ENCODE measurements at regions not wholly inside any gene's neighbourhood (a gene's known extent, or its start where the extent isn't known, plus 50 kb on each side); places are given as distances from the start of the nearest gene placed in this dataset.

- POLR2A ChIA-PET = no interaction called here
- CTCF ChIA-PET = interaction anchor here (0.9 kb wide), 1 partner anchor 131 kb away, joined by 3 read pairs; no protein-coding TSS in a partner anchor
Observed at GRCh38 chr10:42997151-42997848, 79.6 kb upstream of the RET start.

GRCh38 chr10:42997849-42998165 is 79.1 kb upstream of the RET start:
- ChIA-PET POLR2A (no interaction called here), CTCF (no interaction called here)

DNA sequence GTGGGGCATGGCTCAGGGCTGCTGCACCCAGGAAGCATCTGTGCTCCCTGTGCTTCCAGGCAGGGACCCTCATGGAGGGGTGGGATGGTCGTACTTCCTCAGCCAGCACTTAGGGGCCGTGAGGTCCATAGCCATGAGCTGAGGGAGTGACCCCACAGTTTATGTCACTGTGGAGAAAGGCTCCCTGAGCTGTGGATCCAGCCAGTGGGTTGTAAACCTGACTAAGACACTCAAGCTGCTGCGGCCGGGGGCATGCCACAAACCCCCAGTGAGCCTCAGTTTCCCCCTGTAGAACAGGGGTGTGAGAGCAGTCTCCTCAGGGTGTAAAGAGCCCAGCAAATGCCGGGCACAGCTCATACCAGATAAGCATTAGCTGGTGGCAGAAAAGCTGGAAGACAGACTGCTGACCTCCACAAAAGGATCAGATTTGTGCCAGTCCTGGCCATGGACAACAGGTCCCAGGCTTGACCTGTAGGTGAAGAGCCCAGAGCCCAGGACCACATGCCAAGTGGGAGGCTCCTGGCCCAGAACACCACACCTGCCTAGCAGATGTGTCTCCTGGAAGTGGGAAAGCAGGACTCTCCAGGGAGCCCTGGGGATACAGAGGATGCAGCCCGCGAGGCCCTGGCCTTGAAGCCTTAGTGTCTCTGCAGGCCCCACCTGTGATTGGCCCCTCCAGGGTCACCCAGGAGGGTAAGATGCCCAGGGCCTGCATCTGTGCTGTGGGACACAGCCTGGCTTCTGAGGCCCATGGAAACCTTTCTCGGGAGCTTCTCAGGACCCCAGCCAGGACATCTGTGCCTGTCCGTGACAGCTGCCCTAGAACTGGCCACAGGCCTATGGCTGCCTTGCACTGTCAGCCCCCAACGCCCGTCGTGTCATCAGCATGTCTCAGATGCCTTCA is 78.1 kb upstream of the RET start:
- CTCF ChIA-PET = no interaction called here
- POLR2A ChIA-PET = no interaction called here

GRCh38 chr10:42999385-43000020 is 77.4 kb upstream of the RET start:
- ChIA-PET POLR2A (no interaction called here), CTCF (no interaction called here)

DNA sequence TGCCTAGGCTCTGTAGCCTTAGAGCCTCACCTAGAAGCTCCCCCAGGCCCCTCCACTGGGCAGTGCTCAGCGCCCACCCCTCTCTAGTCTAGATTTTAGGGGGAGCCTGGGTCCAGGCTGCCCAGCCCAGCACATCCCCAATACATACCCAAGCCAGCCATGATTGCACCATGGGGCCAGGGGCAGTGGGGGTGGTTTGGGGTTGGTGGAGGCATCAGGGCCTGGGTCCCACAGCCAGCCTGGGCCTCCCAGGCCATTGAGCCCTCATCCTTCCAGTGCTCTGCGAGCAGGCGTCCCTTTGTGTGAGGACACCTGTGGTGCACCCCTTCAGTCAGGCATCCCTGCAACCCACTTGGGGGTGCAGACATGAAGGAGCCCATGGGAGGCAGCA is 76.9 kb upstream of the RET start:
- CTCF ChIA-PET = no interaction called here
- POLR2A ChIA-PET = no interaction called here

- POLR2A ChIA-PET = no interaction called here
- CTCF ChIA-PET = no interaction called here
Observed at GRCh38 chr10:43000651-43001426, 76.0 kb upstream of the RET start.

- POLR2A ChIA-PET = no interaction called here
- CTCF ChIA-PET = no interaction called here
Observed at GRCh38 chr10:43001427-43001795, 75.5 kb upstream of the RET start.

DNA sequence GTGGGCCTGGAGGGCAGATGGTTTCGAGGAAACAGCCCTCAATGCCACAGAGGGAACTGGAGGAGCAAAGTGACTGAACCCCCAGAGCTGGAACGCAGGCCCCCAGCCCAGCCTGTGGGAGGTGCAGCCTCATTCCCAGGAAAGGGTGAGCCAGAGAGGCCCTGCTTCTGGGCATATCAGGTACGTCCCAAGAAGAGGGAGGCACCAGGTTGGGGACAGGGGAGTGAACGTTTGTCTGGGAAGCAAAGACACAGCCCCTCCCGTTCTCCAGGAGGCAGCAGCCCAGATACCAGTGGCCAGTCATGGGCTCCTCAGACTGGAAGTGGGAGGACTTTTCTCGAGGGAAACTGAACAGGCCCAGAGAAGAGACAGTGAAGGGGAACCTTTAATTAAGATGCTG is 74.3 kb upstream of the RET start:
- CTCF ChIA-PET = no interaction called here

DNA sequence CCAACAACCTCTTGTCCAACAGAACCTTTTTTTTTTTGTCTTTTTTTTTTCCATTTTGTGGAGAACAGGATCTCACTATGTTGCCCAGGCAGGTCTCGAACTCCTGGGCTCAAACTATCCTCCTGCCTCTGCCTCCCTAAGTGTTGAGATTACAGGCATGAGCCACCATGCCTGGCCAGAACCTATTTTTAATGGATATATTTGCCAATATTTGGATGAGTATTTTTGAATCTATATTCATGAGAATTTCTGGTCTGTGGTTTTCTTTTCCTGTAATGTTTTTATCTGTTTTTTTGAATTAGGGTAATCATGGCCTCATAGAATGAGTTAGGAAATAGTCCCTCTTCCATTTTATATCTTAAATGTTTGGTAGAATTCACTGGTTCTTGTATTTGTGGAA is 70.4 kb upstream of the RET start:
- POLR2A ChIA-PET = no interaction called here
- CTCF ChIA-PET = no interaction called here

More for the DNA sequence above, 74.3 kb upstream of the RET start:
- POLR2A ChIA-PET = no interaction called here

- POLR2A ChIA-PET = no interaction called here
- CTCF ChIA-PET = no interaction called here
Observed at GRCh38 chr10:43012578-43012977, 64.3 kb upstream of the RET start.

GRCh38 chr10:43013065-43013464 is 63.8 kb upstream of the RET start:
- POLR2A ChIA-PET = no interaction called here
- CTCF ChIA-PET = no interaction called here

DNA sequence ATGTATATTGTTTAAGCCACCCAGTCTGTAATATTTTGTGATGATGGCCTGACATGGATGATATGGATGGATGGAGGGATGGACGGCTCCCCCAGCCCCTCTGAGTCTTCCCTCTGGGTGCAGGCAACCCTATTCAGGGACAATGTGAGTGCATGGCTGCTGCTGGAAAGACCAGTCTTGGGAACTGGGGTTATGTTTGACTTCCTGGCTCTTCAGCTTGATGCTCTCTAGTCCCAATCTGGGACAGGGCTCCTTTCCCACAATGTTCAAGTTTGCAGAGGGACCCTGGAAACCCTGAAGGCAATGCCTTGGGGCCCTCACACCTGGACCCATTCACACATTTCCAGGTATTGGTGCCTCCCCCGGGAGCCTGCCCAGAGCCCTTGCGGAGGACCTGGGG is 52.3 kb upstream of the RET start:
- CTCF ChIA-PET = no interaction called here
- POLR2A ChIA-PET = no interaction called here

- POLR2A ChIA-PET = no interaction called here
Observed at GRCh38 chr10:43024942-43025700, 51.7 kb upstream of the RET start.

GRCh38 chr10:43026039-43026973 is 50.6 kb upstream of the RET start:
- ChIA-PET CTCF (no interaction called here), POLR2A (no interaction called here)

More at GRCh38 chr10:43024942-43025700, 51.7 kb upstream of the RET start:
- CTCF ChIA-PET = no interaction called here
